Stimulated activated CD4-positive, alpha-beta T cell treated with anti-CD3 and anti-CD28 coated beads, Interleukin-4, amount 100 ng/mL, for 1 hour (primary cell): ENCODE measurements at regions not wholly inside any gene's neighbourhood (a gene's known extent, or its start where the extent isn't known, plus 50 kb on each side); places are given as distances from the start of the nearest gene placed in this dataset.
A peak's percentile ranks its signal among the peaks of the same experiment; 100 is the strongest.

Experiments used
- DNase-seq: peaks from one replicate; pipeline ENCODE4 v3.0.0-alpha.2; 2020

DNA sequence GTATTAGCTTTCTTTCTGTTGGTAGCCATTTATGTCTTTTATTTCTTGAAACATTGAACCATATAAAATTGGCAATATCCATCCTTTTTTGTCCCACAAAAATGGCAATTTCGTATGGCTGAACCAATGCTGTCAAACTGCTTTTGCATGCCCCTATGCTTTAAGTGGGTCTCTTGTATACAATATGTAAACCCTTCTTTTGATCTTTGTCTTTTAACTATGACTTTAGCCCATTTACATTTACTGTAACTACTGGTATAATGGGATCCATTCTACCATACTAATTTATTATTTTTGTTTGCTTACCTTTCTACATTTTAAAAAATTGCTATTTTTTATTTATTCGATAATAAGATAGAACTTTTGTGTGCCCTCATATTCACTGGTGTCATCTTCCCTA is 93.4 kb downstream of the TENT4A start:
- no peak for DNase-seq

- DNase-seq = no peak
Measured at GRCh38 chr5:6808462-6808861, 95.2 kb downstream of the TENT4A start.

DNA sequence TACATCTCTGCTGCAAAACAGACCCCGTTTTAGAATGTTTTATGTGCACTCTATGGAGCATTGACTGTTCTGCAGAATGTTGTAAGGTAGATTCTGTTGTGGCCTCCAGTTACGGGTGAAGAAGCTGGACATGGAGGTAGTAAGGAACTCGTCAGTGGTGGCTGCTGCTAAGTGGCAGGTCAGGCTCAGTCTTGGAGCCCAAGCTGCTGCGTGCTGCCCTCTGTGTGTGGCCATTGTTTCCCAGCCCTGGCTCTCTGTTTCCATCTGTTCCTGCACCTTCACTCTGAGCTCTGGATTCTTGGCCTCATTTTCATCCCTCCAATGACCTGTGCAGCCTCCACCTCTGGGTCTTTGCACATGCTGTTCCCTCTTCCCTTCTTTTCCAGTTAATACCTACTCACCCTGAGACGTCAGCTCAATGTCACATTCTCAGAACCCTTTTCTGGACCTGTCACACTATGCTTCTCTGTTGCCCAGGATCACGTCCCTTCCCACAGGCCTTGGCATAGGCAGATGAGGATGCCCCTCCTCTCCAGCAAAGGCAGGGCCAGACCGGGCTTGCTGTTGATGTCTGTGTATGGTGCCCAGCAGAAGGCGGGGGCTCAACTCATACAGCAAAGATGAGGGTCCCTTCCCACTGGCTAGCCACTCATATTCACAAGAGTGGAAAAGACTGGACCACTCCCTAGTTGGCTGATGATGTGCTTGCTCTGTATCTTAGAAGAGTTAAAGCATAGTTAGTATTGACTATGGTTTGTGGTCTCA is 97.6 kb downstream of the TENT4A start:
- DNase-seq = no peak

DNA sequence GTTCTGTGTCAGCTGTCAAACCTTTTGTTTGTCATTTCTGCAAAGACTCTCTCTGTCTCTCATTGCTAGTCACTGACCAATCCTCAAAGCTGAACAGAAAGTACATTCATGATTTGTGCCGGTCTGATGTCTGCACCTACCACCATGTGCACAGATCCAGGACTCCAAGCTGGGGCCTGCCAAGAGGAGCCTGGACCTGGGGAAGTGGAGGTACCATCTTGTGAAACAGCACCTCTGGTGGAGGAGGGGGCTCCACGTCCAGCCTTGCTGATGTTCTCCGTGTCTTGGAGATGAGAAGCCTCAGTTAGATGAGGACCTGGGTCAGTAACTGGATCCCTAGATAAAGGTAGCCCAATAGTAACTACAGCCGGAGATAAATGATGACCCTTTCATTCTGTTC is 98.9 kb downstream of the TENT4A start:
- DNase-seq = no peak

DNA sequence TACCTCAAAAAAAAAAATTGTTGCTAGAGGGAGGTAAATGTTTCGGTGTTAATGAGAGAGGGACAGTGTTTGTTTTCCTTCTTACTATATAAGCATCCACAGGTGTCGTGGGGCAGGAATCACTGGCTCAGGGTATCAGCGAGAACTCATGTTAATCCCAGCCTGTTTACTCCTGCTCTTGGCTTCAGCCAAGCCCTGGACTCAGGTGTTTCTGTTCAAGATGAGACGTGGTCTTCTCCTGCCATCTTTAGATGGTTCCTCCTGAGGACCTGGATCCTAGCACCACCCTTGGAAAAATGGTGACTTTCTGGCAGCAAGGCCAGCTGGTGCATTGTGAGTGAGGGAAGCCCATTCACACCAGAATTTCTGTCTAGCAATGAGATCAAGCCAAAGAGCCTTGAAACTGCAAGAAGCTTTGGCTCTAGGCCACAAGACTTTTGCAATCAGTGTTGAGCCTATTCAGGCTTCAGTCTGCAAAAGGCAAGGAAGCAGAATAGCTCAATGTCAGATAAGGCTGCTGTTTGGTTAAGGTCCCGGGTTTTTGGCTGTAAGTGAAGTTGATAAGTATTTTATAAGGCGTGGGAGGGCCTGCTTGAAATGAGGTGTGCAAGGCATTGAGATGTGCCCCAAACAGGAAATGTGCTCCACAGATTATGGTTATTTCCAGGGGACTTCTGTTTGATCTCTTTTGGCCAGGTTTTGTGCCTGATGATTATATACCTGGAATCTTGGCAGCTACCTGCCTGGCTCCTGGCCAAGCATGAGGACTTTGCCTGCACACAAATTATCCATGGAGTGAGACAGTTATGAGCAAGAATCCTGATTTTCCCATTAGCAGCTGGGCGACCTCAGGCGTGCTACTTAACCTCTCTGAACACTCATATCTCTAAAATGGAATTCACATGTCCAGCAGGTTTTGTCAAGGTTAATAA is 99.8 kb downstream of the TENT4A start:
- no peak for DNase-seq

DNA sequence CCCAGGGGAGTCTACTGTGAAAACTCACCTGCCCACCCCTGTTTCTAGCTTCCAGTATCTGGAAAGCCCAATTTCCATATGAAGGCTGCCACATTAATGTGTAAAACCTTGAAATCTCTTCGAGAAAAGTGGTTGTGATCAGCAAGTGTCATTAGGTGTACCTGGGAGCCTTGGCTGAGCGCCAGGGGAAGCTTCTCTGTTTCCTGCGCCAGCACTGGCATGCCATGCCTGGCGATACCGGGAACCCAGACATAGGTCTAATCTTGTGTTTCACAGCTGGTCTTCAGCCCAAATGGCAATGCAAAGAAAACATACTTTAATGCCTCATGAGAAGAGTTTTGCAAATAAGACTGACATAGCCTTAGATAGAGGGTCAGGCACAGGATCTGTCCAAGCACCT is 101.6 kb downstream of the TENT4A start:
- no peak for DNase-seq

GRCh38 chr5:6818594-6819511 is 105.6 kb downstream of the TENT4A start:
- DNase-seq = no peak

- no peak for DNase-seq
Measured at GRCh38 chr5:6819521-6819920, 106.3 kb downstream of the TENT4A start.

- peak; percentile 49 for DNase-seq
Measured at GRCh38 chr5:6820851-6821479, 107.7 kb downstream of the TENT4A start.

DNA sequence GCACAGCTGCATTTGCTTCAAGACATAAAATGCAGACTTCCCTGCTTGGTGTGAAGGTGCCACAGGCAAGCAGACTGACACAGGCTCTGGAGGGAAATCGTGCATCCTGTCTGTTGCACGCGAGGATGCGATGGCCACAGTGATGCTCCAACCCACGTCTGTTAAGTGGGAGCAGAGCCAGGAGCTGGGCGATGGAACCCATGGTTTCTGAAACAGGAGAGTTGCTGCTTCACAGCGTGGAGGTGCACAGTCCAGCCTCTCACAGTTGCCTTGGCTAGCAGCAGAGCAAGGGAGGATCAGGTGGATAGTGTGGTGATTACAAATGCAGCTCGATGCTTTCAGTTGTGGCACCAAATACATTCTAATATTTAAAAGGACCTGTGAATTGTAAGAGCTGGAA is 108.8 kb downstream of the TENT4A start:
- no peak for DNase-seq

- DNase-seq = no peak
Measured at GRCh38 chr5:6822556-6823343, 109.5 kb downstream of the TENT4A start.

DNA sequence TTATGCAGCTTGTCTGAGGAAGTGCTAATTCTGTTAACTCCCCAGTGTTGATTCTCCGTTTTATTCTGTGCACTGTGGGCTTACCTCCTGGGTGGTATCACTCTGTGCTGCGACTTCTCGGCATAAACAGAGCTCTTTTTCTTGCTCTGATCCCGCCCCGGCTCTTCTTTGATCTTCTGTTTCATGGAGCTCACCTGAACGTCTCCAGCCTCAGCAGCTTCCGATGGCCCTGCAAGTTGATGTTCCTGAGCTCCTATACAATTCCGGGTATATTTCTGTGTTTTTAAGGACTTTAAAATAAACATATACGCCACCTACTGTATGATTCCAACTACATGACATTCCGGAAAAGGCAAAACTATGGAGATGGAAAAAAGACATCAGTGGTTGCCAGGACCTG is 110.8 kb downstream of the TENT4A start:
- DNase-seq = no peak

DNA sequence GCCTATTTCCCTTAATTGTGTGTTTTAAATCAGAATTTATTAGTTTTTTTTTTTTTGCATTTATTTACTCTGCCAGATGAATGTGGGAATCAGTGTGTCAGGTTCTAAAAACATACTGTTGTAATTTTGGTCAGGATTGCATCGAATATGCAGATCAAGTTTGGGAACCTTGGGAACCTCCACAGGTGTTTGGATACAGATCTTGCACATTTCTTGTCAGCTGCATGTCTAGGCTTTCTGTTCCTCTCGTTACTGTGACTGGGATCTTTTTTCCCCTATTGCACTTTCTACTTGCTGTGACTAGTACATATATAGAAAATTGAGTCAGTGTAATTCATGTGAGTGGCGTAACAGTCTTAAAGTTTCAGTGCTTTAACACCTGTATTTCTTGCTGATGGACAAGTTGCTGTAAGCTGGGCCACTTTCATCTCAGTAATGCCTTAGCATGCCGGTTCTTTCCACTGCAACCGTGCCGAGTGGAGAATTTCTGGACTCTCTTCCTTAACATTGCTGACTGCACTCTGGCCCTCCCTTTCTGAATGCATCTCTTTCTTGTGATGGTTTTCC is 112.5 kb downstream of the TENT4A start:
- DNase-seq = no peak

DNA sequence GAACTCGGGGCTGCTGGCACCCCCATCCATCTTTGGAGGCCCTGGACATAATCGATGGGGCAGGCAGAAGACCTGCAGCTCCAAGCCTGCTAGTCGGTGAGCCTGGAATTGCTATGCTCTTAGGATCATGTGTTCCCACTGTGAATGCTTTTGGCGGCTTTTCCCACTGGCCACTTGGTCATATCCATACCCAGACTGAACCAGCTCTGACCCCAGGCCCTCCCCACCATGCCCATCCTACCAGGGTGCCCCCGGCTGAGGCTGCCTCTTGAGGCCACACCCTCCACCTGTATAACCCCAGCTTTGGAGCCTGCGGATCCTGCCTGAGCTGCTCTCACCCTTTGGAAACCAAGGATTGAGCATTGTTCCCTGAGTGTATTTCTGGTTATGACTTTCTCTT is 113.5 kb downstream of the TENT4A start:
- DNase-seq = no peak

- peak; percentile 23 for DNase-seq
Measured at GRCh38 chr5:6827526-6828219, 114.4 kb downstream of the TENT4A start.

- DNase-seq = peak; percentile 28
Measured at GRCh38 chr5:6829150-6829784, 116.0 kb downstream of the TENT4A start.

DNA sequence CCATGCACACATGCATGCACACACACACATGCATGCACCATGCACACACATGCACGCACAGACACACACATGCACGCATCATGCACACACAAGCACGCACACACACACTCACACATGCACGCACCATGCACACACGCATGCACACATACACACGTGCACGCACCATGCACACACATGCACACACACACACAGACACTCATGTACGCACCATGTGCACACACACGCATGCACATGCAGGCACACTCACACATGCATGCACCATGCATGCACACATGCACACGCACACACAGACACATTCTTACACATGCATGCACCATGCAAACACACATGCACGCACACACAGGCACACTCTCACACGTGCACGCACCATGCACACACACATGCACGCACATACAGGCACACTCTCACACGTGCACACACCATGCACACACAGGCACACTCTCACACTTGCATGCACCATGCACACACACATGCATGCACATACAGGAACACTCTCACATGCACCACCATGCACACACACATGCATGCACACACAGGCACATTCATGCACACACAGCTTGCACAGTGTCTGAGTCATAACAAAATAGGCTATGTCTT is 117.5 kb downstream of the TENT4A start:
- no peak for DNase-seq

- DNase-seq = no peak
Measured at GRCh38 chr5:6831678-6832671, 118.7 kb downstream of the TENT4A start.
